COR-L47 (cell line): ENCODE measurements at regions not wholly inside any gene's neighbourhood (a gene's known extent, or its start where the extent isn't known, plus 50 kb on each side); places are given as distances from the start of the nearest gene placed in this dataset.

Source experiments
- DNase-seq: peaks from one replicate; lab custom pipeline; 2025; lab: John Stamatoyannopoulos, UW

GRCh38 chr11:96614101-96614500 is 224.3 kb downstream of the JRKL start:
- no peak for DNase-seq

- DNase-seq: no peak
Measured at GRCh38 chr11:96614846-96615245, 225.0 kb downstream of the JRKL start.

GRCh38 chr11:96620464-96621044 is 230.7 kb downstream of the JRKL start:
- DNase-seq: no peak

- DNase-seq: no peak
Measured at GRCh38 chr11:96621161-96621560, 231.3 kb downstream of the JRKL start.

- DNase-seq: no peak
Measured at GRCh38 chr11:96622026-96622634, 232.3 kb downstream of the JRKL start.

- DNase-seq: no peak
Measured at GRCh38 chr11:96624126-96624525, 234.3 kb downstream of the JRKL start.

- DNase-seq: no peak
Measured at GRCh38 chr11:96627376-96627775, 237.6 kb downstream of the JRKL start.

GRCh38 chr11:96635655-96636054 is 245.8 kb downstream of the JRKL start:
- no peak for DNase-seq

- no peak for DNase-seq
Measured at GRCh38 chr11:96641261-96641660, 251.4 kb downstream of the JRKL start.

- DNase-seq: no peak
Measured at GRCh38 chr11:96642583-96642982, 252.8 kb downstream of the JRKL start.

- no peak for DNase-seq
Measured at GRCh38 chr11:96643173-96643572, 253.4 kb downstream of the JRKL start.

GRCh38 chr11:96647621-96648020 is 257.8 kb downstream of the JRKL start:
- no peak for DNase-seq

GRCh38 chr11:96648991-96649390 is 259.2 kb downstream of the JRKL start:
- no peak for DNase-seq

GRCh38 chr11:96652516-96652915 is 262.7 kb downstream of the JRKL start:
- no peak for DNase-seq

GRCh38 chr11:96655474-96655873 is 265.7 kb downstream of the JRKL start:
- no peak for DNase-seq

- no peak for DNase-seq
Measured at GRCh38 chr11:96658436-96658835, 268.6 kb downstream of the JRKL start.

- DNase-seq: no peak
Measured at GRCh38 chr11:96664110-96664509, 274.3 kb downstream of the JRKL start.

GRCh38 chr11:96680211-96681018 is 290.6 kb downstream of the JRKL start:
- no peak for DNase-seq

GRCh38 chr11:96681019-96681716 is 291.4 kb downstream of the JRKL start:
- no peak for DNase-seq

GRCh38 chr11:96694338-96694737 is 304.5 kb downstream of the JRKL start:
- DNase-seq: no peak

GRCh38 chr11:96696731-96697130 is 306.9 kb downstream of the JRKL start:
- no peak for DNase-seq

GRCh38 chr11:96697466-96697865 is 307.7 kb downstream of the JRKL start:
- DNase-seq: no peak

- no peak for DNase-seq
Measured at GRCh38 chr11:96704847-96705246, 315.0 kb downstream of the JRKL start.
